GM21423 (cell line): ENCODE measurements at regions not wholly inside any gene's neighbourhood (a gene's known extent, or its start where the extent isn't known, plus 50 kb on each side); places are given as distances from the start of the nearest gene placed in this dataset.

Experiments
- ATAC-seq: cut with Tn5 transposase; IDR thresholded peaks from one replicate; pipeline ENCODE4 v1.9.1; 2021; ENCODE audit warnings: mild to moderate bottlenecking, moderate library complexity; ENCODE audit not compliant: unreplicated experiment

GRCh38 chr22:22432937-22433336, 75.6 kb downstream of the ZNF280B start:
- no peak for ATAC-seq

DNA sequence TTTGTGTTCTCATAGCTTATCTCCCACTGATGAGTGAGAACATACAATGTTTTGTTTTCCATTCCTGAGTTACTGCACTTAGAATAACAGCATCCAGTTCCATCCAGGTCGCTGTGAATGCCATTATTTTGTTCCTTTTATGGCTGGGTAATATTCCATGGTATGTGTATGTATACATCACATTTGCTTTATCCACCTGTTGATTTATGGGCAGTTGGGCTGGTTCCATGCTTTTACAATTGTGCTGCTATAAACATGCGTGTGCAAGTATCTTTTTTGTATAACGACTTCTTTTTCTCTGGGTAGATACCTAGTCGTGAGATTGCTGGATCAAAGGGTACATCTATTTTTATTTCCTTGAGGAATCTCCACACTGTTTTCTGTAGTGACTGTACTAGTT, 74.8 kb downstream of the ZNF280B start:
- ATAC-seq = no peak
